Sigmoid colon (tissue), 6 donors: ENCODE measurements at regions not wholly inside any gene's neighbourhood (a gene's known extent, or its start where the extent isn't known, plus 50 kb on each side); places are given as distances from the start of the nearest gene placed in this dataset.

Experiments used
- DNase-seq: peaks from one replicate; pipeline ENCODE4 v3.0.0-alpha.2; 2019
- H3K27ac ChIP-seq, 4 donors: fragments of 200-600 bp; sonication (generic); one replicate each; pipeline ENCODE4 v1.5.1; 2016 to 2019; ENCODE audit warnings: mild to moderate bottlenecking in 1 of 4
- H3K27me3 ChIP-seq, 3 donors: fragments of 200-600 bp; sonication (generic); one replicate each; pipeline ENCODE4 v1.5.1; 2019; ENCODE audit warnings: mild to moderate bottlenecking in 1 of 3
- H3K36me3 ChIP-seq, 4 donors: fragments of 200-600 bp; sonication (generic); one replicate each; pipeline ENCODE4 v1.5.1; 2016 to 2019
- H3K4me1 ChIP-seq, 4 donors: fragments of 200-600 bp; sonication (generic); one replicate each; pipeline ENCODE4 v1.5.1; 2017 to 2019
- H3K4me3 ChIP-seq, 4 donors: fragments of 200-600 bp; sonication (generic); one replicate each; pipeline ENCODE4 v1.5.1; 2017 to 2019; ENCODE audit warnings: mild to moderate bottlenecking in 2 of 4, moderate library complexity in 1 of 4
- H3K9me3 ChIP-seq, 4 donors: fragments of 200-600 bp in 3 of 4; sonication (generic) in 3 of 4; one replicate each; pipeline versions ENCODE4 v1.5.1 to v1.6.1; 2013 to 2019
- EP300 ChIP-seq, 4 donors: sonication (generic); formaldehyde crosslinking; IDR thresholded peaks; one replicate each; pipeline ENCODE4 v1.6.1; 2017; ENCODE audit warnings: antibody characterized with exemption in 4 of 4
- POLR2A ChIP-seq, 2 donors: fragments of 450-650 bp; IDR thresholded peaks; one replicate each; pipeline ENCODE4 v1.6.1; 2016; ENCODE audit warnings: antibody characterized with exemption in 2 of 2, mild to moderate bottlenecking in 2 of 2, moderate library complexity in 2 of 2
- POLR2AphosphoS5 ChIP-seq, 4 donors: sonication (generic); formaldehyde crosslinking; IDR thresholded peaks; one replicate each; pipeline ENCODE4 v1.6.1; 2017; ENCODE audit warnings: antibody characterized with exemption in 4 of 4
- WGBS, 2 donors: extraction: QIAGEN DNeasy Blood & Tissue Kit; methylation state at CpG; one replicate each; pipeline ENCODE4 v1.1.7; 2013; 5-methylcytosine and 5-hydroxymethylcytosine counted together
- intact Hi-C: fragments of 100-400 bp; cut with DNase I; formaldehyde crosslinking; loops from one replicate; pipeline ENCODE4 v1.15.1; 2023
- TF ChIP-seq, protein P1 (sequence below), 4 experiments: fragments of 450-650 bp in 3 of 4; fragments of 200-600 bp in 1 of 4; IDR thresholded peaks; one replicate each; pipeline ENCODE4 v1.5.1; 2016 to 2019; ENCODE audit warnings: antibody characterized with exemption in 4 of 4, mild to moderate bottlenecking in 3 of 4, moderate library complexity in 2 of 4
- donor health status: healthy with polysubstance abuse.
- donor health status: healthy.

DNA sequence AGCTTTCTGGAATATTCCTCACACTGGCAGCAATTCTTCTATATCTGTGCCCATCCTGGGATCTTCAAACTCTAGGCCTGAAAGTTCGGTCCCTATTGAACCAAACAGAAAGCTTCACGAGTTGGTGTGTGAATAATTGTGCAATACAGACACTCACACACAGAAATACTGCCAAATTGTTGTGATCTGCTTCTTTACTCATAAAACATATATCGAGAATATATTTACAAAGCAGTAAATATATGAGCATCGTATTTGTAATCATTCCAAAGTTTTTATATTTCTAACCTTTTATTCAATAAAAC is 56.6 kb upstream of the BEX4 start:
- Histone ChIP-seq H3K36me3 (no peaks in the 10 kb centered on the region), H3K9me3 (no peaks in the 10 kb centered on the region), H3K27me3 (no peaks in the 10 kb centered on the region), H3K27ac (no peak overlapping the region), H3K4me3 (no peak overlapping the region), H3K4me1 (no peaks in the 10 kb centered on the region)
- TF ChIP-seq, protein P1, sequence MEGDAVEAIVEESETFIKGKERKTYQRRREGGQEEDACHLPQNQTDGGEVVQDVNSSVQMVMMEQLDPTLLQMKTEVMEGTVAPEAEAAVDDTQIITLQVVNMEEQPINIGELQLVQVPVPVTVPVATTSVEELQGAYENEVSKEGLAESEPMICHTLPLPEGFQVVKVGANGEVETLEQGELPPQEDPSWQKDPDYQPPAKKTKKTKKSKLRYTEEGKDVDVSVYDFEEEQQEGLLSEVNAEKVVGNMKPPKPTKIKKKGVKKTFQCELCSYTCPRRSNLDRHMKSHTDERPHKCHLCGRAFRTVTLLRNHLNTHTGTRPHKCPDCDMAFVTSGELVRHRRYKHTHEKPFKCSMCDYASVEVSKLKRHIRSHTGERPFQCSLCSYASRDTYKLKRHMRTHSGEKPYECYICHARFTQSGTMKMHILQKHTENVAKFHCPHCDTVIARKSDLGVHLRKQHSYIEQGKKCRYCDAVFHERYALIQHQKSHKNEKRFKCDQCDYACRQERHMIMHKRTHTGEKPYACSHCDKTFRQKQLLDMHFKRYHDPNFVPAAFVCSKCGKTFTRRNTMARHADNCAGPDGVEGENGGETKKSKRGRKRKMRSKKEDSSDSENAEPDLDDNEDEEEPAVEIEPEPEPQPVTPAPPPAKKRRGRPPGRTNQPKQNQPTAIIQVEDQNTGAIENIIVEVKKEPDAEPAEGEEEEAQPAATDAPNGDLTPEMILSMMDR (IDR thresholded peaks at IDR 0.05) = no peak
- no peak for TF ChIP-seq EP300 (IDR thresholded peaks at IDR 0.05)
- no peak for TF ChIP-seq POLR2A (IDR thresholded peaks at IDR 0.05)
- WGBS, 2 donors = 32 to 40% methylated on average over 4 of the region's 4 CpGs
- DNase-seq = no peak
- intact Hi-C loops = loop anchor here (5.0 kb wide), 1 partner anchor 206 kb away; no protein-coding TSS in a partner anchor

DNA sequence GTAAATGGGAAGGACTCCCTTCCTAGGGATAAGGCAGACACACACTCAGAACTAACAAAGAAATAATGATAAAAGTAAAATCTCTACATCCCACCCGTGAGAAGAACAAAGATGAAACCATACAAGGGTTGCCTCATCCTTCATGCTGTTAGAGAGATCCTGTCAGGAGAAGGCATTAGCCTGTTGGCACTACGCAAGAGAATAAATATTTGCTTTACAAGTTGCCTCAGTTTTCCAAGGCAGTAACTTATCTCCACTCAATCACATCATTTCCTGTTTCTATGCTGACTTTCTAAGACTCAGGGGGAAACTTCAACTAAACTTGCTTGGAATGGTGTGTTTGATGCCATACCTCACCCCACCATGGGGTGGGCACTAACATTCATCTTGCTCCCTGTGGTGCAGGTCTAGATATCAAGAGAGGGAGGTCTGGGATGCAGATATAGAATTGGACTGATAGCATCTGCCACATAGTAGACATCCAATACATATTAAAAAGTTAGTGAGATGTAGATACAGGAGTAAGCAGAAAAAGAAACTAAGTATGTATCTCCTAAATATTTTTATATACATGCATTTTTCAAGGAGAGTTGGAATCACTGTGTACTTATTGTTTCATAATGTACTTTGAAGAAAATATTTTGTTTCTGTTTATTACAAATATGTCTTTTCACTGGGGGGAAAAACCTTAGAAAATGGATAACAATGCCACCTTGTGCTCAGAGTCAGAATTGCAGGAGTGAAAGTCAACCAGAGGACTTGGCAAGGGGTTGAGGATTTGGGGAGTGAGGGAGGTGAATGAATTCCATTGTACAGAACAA is 57.2 kb upstream of the BEX4 start:
- no peaks in the 10 kb centered on the region for H3K9me3 ChIP-seq
- 33 to 71% methylated on average over 2 of the region's 2 CpGs for WGBS, 2 donors
- no peak for DNase-seq
- no peak overlapping the region for H3K4me3 ChIP-seq
- no peak overlapping the region for H3K27ac ChIP-seq
- TF ChIP-seq POLR2AphosphoS5 (IDR thresholded peaks at IDR 0.05) = no peak
- TF ChIP-seq, protein P1 (IDR thresholded peaks at IDR 0.05) = peak in 2 of 4 experiments; percentile 6 to 44
- no peaks in the 10 kb centered on the region for H3K27me3 ChIP-seq
- no peaks in the 10 kb centered on the region for H3K36me3 ChIP-seq
- intact Hi-C loops = loop anchor here (5.0 kb wide), 1 partner anchor 205 kb away; no protein-coding TSS in a partner anchor
- no peaks in the 10 kb centered on the region for H3K4me1 ChIP-seq

DNA sequence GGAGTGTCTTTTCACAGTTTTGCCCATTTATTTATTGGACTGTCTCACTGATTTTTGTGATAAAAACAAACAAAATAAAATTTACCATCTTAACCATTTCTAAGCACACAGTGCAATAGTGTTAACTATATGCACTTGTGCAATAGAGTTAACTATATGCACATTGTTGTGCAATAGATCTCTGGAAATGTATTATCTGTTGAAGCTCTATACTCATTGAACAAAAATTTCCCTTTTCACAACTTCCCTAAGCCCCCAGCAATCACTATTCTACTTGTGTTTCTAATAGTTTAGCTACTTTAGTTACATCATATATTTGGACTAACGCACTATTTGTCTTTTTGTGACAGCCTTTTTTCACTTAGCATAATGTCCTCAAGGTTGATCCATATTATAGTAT is 59.7 kb upstream of the BEX4 start:
- H3K4me1 ChIP-seq = peaks cover 0 to 5% (median 0%) of the 10 kb centered on the region in 4 donors
- H3K9me3 ChIP-seq = no peaks in the 10 kb centered on the region
- TF ChIP-seq POLR2A (IDR thresholded peaks at IDR 0.05) (no peak), POLR2AphosphoS5 (IDR thresholded peaks at IDR 0.05) (no peak), EP300 (IDR thresholded peaks at IDR 0.05) (no peak)
- TF ChIP-seq, protein P1 (IDR thresholded peaks at IDR 0.05) = no peak
- no peak overlapping the region for H3K4me3 ChIP-seq
- H3K27me3 ChIP-seq = no peaks in the 10 kb centered on the region
- no peaks in the 10 kb centered on the region for H3K36me3 ChIP-seq
- no peak overlapping the region for H3K27ac ChIP-seq
- intact Hi-C loops = loop anchor here (5.0 kb wide), 1 partner anchor 203 kb away; no protein-coding TSS in a partner anchor
- no peak for DNase-seq
- 87 to 95% methylated on average over 1 of the region's 1 CpG for WGBS, 2 donors

DNA sequence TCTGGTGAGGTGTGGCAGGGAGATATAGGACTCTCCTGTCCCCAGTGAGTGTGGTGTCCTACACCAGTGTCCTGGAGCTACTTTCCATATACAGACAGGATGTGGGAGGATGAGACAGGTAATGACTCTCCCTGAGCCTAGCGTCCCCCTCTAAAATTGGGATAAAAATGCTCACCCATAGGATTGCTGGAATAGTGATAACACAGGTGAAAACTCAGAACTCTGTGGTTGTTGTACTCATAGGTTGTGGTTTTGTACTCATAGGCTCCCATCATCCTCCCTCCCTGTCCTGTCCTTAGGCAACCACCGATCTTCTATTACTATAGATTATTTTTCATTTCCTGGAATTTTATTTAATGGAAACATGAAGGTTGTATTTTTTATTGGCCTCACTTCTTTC is 60.7 kb upstream of the NXF3 start:
- Histone ChIP-seq H3K9me3 (no peaks in the 10 kb centered on the region), H3K4me3 (no peak overlapping the region), H3K4me1 (peaks cover 0 to 5% (median 0%) of the 10 kb centered on the region in 4 donors), H3K36me3 (no peaks in the 10 kb centered on the region), H3K27me3 (no peaks in the 10 kb centered on the region), H3K27ac (no peak overlapping the region)
- 90 to 93% methylated on average over 2 of the region's 2 CpGs for whole genome bisulfite sequencing, 2 donors
- intact Hi-C loops = no loop called here
- TF ChIP-seq EP300 (IDR thresholded peaks at IDR 0.05) = no peak
- TF ChIP-seq POLR2A (IDR thresholded peaks at IDR 0.05) = no peak
- no peak for TF ChIP-seq POLR2AphosphoS5 (IDR thresholded peaks at IDR 0.05)
- TF ChIP-seq, protein P1 (IDR thresholded peaks at IDR 0.05) = no peak
- no peak for DNase-seq

DNA sequence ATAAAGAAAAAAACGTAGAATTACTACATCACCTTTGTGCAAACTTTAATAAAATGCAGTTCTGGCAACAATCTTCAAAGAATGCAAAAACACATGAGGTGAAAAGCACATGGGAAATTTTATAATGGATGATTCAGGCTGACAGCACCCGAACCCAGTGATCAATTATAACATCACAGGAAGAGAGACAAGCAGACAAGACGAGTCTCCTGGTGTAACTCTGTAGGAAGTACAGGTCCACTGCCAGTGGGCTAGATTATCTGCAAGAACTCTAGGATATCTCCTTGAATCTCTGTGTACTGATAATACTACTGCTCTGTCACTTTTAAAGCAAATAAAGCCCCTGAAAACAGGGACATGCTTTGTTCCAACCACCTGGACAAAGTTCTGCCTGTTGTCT is 58.9 kb upstream of the NXF3 start:
- WGBS, 2 donors = 18 to 53% methylated on average over 3 of the region's 3 CpGs
- no peak for DNase-seq
- no peak overlapping the region for H3K4me3 ChIP-seq
- intact Hi-C loops = no loop called here
- TF ChIP-seq POLR2A (IDR thresholded peaks at IDR 0.05) (no peak), EP300 (IDR thresholded peaks at IDR 0.05) (no peak), POLR2AphosphoS5 (IDR thresholded peaks at IDR 0.05) (no peak)
- TF ChIP-seq, protein P1 (IDR thresholded peaks at IDR 0.05) = no peak
- H3K4me1 ChIP-seq = peaks cover 0 to 5% (median 0%) of the 10 kb centered on the region in 4 donors
- H3K27me3 ChIP-seq = no peaks in the 10 kb centered on the region
- H3K9me3 ChIP-seq = no peaks in the 10 kb centered on the region
- no peaks in the 10 kb centered on the region for H3K36me3 ChIP-seq
- peak overlapping the region in 1 of 4 donors; percentile 34 for H3K27ac ChIP-seq
